Prostate gland (tissue), 2 donors: ENCODE measurements at regions not wholly inside any gene's neighbourhood (a gene's known extent, or its start where the extent isn't known, plus 50 kb on each side); places are given as distances from the start of the nearest gene placed in this dataset.

Source experiments
- POLR2A ChIP-seq: fragments of 450-650 bp; IDR thresholded peaks from one replicate; pipeline ENCODE4 v1.6.1; 2016; ENCODE audit warnings: antibody characterized with exemption, mild to moderate bottlenecking
- TF ChIP-seq, protein P1 (sequence below), 4 experiments: fragments of 200-600 bp in 2 of 4; fragments of 450-650 bp in 2 of 4; sonication (generic) in 2 of 4; IDR thresholded peaks; 1 replicate in 3 of 4; 2 replicates in 1 of 4; pipeline ENCODE4 v1.5.1; 2016 to 2019; ENCODE audit warnings: antibody characterized with exemption in 4 of 4, mild to moderate bottlenecking in 2 of 4, moderate library complexity in 2 of 4

DNA sequence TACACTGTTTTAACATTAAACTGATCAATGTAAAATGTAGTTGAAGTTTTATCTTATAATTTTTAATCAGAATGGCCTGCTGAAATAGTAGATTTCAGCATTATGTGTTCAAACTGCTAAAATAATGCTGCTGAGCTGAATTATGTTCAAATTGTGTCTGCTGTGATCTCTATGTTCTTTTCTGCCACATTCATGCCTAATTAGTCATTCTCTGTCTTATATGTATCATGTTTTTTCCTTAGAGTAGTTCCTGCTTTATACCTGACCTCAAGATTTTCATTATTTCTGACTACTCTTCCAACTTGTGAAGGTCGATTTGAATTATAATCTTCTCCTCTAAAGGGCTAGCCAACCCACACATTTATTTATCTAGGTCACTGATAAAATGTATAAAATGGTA is 476.7 kb upstream of the EPHA7 start:
- TF ChIP-seq, protein P1, sequence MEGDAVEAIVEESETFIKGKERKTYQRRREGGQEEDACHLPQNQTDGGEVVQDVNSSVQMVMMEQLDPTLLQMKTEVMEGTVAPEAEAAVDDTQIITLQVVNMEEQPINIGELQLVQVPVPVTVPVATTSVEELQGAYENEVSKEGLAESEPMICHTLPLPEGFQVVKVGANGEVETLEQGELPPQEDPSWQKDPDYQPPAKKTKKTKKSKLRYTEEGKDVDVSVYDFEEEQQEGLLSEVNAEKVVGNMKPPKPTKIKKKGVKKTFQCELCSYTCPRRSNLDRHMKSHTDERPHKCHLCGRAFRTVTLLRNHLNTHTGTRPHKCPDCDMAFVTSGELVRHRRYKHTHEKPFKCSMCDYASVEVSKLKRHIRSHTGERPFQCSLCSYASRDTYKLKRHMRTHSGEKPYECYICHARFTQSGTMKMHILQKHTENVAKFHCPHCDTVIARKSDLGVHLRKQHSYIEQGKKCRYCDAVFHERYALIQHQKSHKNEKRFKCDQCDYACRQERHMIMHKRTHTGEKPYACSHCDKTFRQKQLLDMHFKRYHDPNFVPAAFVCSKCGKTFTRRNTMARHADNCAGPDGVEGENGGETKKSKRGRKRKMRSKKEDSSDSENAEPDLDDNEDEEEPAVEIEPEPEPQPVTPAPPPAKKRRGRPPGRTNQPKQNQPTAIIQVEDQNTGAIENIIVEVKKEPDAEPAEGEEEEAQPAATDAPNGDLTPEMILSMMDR (IDR thresholded peaks at IDR 0.05): no peak
- no peak for TF ChIP-seq POLR2A
